ENCODE measurements at regions not wholly inside any gene's neighbourhood (a gene's known extent, or its start where the extent isn't known, plus 50 kb on each side); places are given as distances from the start of the nearest gene placed in this dataset.

DNA sequence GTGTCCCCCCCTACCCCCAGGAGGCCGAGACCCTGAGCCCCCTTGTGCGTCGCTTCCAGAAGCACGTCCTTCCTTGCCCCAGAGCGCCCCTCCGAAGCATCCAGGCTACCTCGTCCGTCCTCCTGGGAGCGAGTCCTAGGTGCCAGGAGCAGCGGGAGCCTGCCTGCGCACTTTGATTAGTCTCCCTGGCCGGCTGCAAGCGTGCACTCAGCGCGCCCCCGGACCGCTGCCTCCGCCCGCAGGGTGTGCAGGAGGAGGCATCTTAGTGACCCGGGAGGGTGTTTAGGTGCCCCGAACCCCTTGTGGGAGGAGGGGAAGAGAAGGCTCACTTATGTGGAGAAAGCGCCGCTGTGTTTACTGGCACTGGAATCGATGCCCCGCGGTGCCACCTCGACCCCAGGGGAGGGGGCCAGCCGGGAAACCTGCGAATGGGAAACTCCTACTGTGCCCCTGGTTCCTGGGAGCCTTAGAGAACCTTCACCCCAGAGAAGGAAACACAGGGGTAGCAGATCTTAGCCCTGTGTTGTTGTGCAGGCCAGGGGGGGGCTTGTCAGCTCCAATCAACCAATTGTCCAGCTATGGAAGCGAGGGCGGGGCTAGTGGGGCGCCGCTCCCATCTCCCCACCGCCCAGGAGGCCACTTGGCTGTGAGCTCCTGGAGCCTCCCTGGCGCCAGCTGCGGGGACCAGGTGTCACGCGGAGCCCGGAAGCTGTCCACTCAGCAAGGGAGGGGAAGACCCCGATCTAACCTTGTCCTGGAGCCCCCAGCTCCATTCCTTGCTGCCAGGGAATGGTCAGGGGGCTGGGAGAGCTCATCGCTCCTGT lies 922.8 kb upstream of the EEF2KMT start:
- no peak overlapping the region for H3K4me3 ChIP-seq
- DNase-seq (no peak), ATAC-seq (no peak)
- intact Hi-C loops (cut with DNase I), result no loop called here
- peaks cover 0 to 14% (median 0%) of the 10 kb centered on the region in 12 donors for H3K4me1 ChIP-seq
- H3K36me3 ChIP-seq, result no peaks in the 10 kb centered on the region
- no peak overlapping the region for H3K27ac ChIP-seq
- H3K27me3 ChIP-seq, result peaks cover 18 to 48% (median 30%) of the 10 kb centered on the region in 9 donors
- peaks cover 0 to 4% (median 0%) of the 10 kb centered on the region in 12 donors for H3K9me3 ChIP-seq
- TF ChIP-seq CTCF (IDR thresholded peaks at IDR 0.05) (no peak), POLR2A (IDR thresholded peaks at IDR 0.05) (no peak)
- 7 to 10% (median 8%) methylated on average over 30 to 41 of the region's 41 CpGs for WGBS, 4 donors

GRCh38 chr16:6019490-6019991 lies 921.9 kb upstream of the EEF2KMT start:
- 0 to 2% (median 1%) methylated on average over 7 to 50 of the region's 50 CpGs for WGBS, 4 donors
- H3K4me1 ChIP-seq, result peaks cover 0 to 14% (median 0%) of the 10 kb centered on the region in 12 donors
- no peak for TF ChIP-seq CTCF (IDR thresholded peaks at IDR 0.05)
- no peak for TF ChIP-seq POLR2A (IDR thresholded peaks at IDR 0.05)
- no peaks in the 10 kb centered on the region for H3K36me3 ChIP-seq
- DNase-seq (peak in 1 of 5 donors; percentile 57), ATAC-seq (no peak)
- peaks cover 0 to 7% (median 0%) of the 10 kb centered on the region in 12 donors for H3K9me3 ChIP-seq
- peaks cover 18 to 48% (median 30%) of the 10 kb centered on the region in 9 donors for H3K27me3 ChIP-seq
- H3K4me3 ChIP-seq, result peak overlapping the region in 1 of 12 donors; percentile 3
- intact Hi-C loops (cut with DNase I), result no loop called here
- no peak overlapping the region for H3K27ac ChIP-seq

GRCh38 chr16:6018848-6019489 lies 921.4 kb upstream of the EEF2KMT start:
- no peak for DNase-seq
- TF ChIP-seq POLR2A (IDR thresholded peaks at IDR 0.05), result no peak
- TF ChIP-seq CTCF (IDR thresholded peaks at IDR 0.05), result no peak
- Histone ChIP-seq H3K4me1 (peaks cover 0 to 14% (median 0%) of the 10 kb centered on the region in 12 donors), H3K27ac (no peak overlapping the region), H3K27me3 (peaks cover 18 to 48% (median 30%) of the 10 kb centered on the region in 9 donors), H3K36me3 (no peaks in the 10 kb centered on the region), H3K4me3 (peak overlapping the region in 1 of 12 donors; percentile 3), H3K9me3 (peaks cover 0 to 8% (median 0%) of the 10 kb centered on the region in 12 donors)
- intact Hi-C loops (cut with DNase I), result no loop called here
- no peak for ATAC-seq
- 1 to 2% (median 2%) methylated on average over 46 to 58 of the region's 59 CpGs for WGBS, 4 donors

Data from heart left ventricle (tissue), 16 donors.